ENCODE measurements at regions not wholly inside any gene's neighbourhood (a gene's known extent, or its start where the extent isn't known, plus 50 kb on each side); places are given as distances from the start of the nearest gene placed in this dataset.

GRCh38 chrX:34810916-34811315 lies 131.7 kb upstream of the FAM47B start:
- 38% methylated on average over 2 of the region's 2 CpGs for WGBS (ENCODE audit: missing lambda C conversion rate)
- Histone ChIP-seq H3K27ac (no peak overlapping the region), H3K9me3 (no peaks in the 10 kb centered on the region), H3K4me1 (peaks cover 11% of the 10 kb centered on the region; the same call in 2 of the 3 replicates), H3K4me2 (no peak overlapping the region), H3K4me3 (no peak overlapping the region)
- no peak for ATAC-seq
- DNase-seq (ENCODE audit: low read depth in 1 of 2, low spot score in 1 of 2) = no peak
- TF ChIP-seq EHF (CRISPR knock-in tag; IDR thresholded peaks at IDR 0.05) (no peak), NPAS2 (CRISPR knock-in tag; IDR thresholded peaks at IDR 0.05; ENCODE audit: borderline replicate concordance) (no peak), ZSCAN20 (CRISPR knock-in tag; IDR thresholded peaks at IDR 0.05) (no peak), CBX8 (IDR thresholded peaks at IDR 0.05) (no peak), E2F6 (IDR thresholded peaks at IDR 0.05; ENCODE audit: borderline replicate concordance, low read depth) (no peak), KDM5A (IDR thresholded peaks at IDR 0.05) (no peak), GATA3 (IDR thresholded peaks at IDR 0.05; ENCODE audit: borderline replicate concordance) (no peak), ZC3H11A (IDR thresholded peaks at IDR 0.05) (no peak)
- FAIRE-seq = peak; percentile 39
- POLR2A ChIA-PET = no interaction called here
- CTCF ChIA-PET = no interaction called here

- no peak for TF ChIP-seq HOXB5 (CRISPR knock-in tag; IDR thresholded peaks at IDR 0.05)
- TF ChIP-seq HOXA7 (CRISPR knock-in tag; IDR thresholded peaks at IDR 0.05) = no peak
- Histone ChIP-seq H3K27ac (no peak overlapping the region), H3K4me2 (no peak overlapping the region), H3K9me3 (no peaks in the 10 kb centered on the region), H3K4me1 (peaks cover 11% of the 10 kb centered on the region; the same call in 2 of the 3 replicates), H3K4me3 (no peak overlapping the region)
- 7% methylated on average over 1 of the region's 1 CpG for WGBS (ENCODE audit: missing lambda C conversion rate)
- ChIA-PET POLR2A (no interaction called here), CTCF (no interaction called here)
- FAIRE-seq (peak; percentile 7), DNase-seq (ENCODE audit: low read depth in 1 of 2, low spot score in 1 of 2) (no peak), ATAC-seq (no peak)
Observed at GRCh38 chrX:34813618-34814017, 129.0 kb upstream of the FAM47B start.

GRCh38 chrX:34826964-34827363 lies 115.6 kb upstream of the FAM47B start:
- Histone ChIP-seq H3K4me1 (no peaks in the 10 kb centered on the region), H3K9me3 (no peaks in the 10 kb centered on the region), H3K4me3 (no peak overlapping the region), H3K27ac (no peak overlapping the region), H3K4me2 (no peak overlapping the region)
- no peak for ATAC-seq
- 14% methylated on average over 3 of the region's 3 CpGs for WGBS (ENCODE audit: missing lambda C conversion rate)
- no peak for FAIRE-seq
- DNase-seq (ENCODE audit: low read depth in 1 of 2, low spot score in 1 of 2) = no peak
- POLR2A ChIA-PET = no interaction called here
- TF ChIP-seq ZC3H11A (IDR thresholded peaks at IDR 0.05) = no peak
- CTCF ChIA-PET = no interaction called here

- Histone ChIP-seq H3K9me3 (no peaks in the 10 kb centered on the region), H3K4me1 (no peaks in the 10 kb centered on the region), H3K27ac (no peak overlapping the region), H3K4me2 (no peak overlapping the region), H3K4me3 (no peak overlapping the region)
- POLR2A ChIA-PET = no interaction called here
- TF ChIP-seq ZFP36 (IDR thresholded peaks at IDR 0.05; ENCODE audit: borderline replicate concordance, partially characterized antibody) (no peak), EP300 (IDR thresholded peaks at IDR 0.05) (no peak), E2F6 (IDR thresholded peaks at IDR 0.05; ENCODE audit: borderline replicate concordance, low read depth) (no peak), RAD21 (conservative IDR thresholded peaks at IDR 0.05 in 1 of 2, IDR thresholded peaks at IDR 0.05 in 1 of 2) (no peak), MAFK (IDR thresholded peaks at IDR 0.05; ENCODE audit: partially characterized antibody) (no peak), JUNB (IDR thresholded peaks at IDR 0.05) (no peak), EHF (CRISPR knock-in tag; IDR thresholded peaks at IDR 0.05) (no peak), PBX3 (IDR thresholded peaks at IDR 0.05) (no peak), CHD2 (IDR thresholded peaks at IDR 0.05; ENCODE audit: low read length, partially characterized antibody) (no peak), CBX2 (IDR thresholded peaks at IDR 0.05; ENCODE audit: borderline replicate concordance, low read depth) (no peak), BHLHE40 (IDR thresholded peaks at IDR 0.05; ENCODE audit: low read depth, low read length) (no peak), GATA3 (IDR thresholded peaks at IDR 0.05; ENCODE audit: borderline replicate concordance) (no peak), REST (IDR thresholded peaks at IDR 0.05) (no peak), RCOR1 (IDR thresholded peaks at IDR 0.05; ENCODE audit: low read depth, low read length) (no peak), PHF8 (IDR thresholded peaks at IDR 0.05; ENCODE audit: borderline replicate concordance, low read depth) (no peak), RARB (CRISPR knock-in tag; IDR thresholded peaks at IDR 0.05) (no peak), JUN (IDR thresholded peaks at IDR 0.05) (no peak), ZSCAN20 (CRISPR knock-in tag; IDR thresholded peaks at IDR 0.05) (no peak)
- ATAC-seq (no peak), FAIRE-seq (no peak), DNase-seq (ENCODE audit: low read depth in 1 of 2, low spot score in 1 of 2) (no peak)
- 29% methylated on average over 3 of the region's 3 CpGs for WGBS (ENCODE audit: missing lambda C conversion rate)
- CTCF ChIA-PET = no interaction called here
Observed at GRCh38 chrX:34839451-34839850, 103.1 kb upstream of the FAM47B start.
